ENCODE measurements at regions not wholly inside any gene's neighbourhood (a gene's known extent, or its start where the extent isn't known, plus 50 kb on each side); places are given as distances from the start of the nearest gene placed in this dataset.

GRCh38 chr2:64848945-64849344 is 140.3 kb upstream of the SLC1A4 start:
- TF ChIP-seq CTCF (IDR thresholded peaks at IDR 0.05; ENCODE audit: low read depth, low read length) (no peak), POLR2A (IDR thresholded peaks at IDR 0.05; ENCODE audit: extremely low read depth, insufficient read length) (no peak), MYC (IDR thresholded peaks at IDR 0.05; ENCODE audit: low read depth, low read length) (no peak)

All from NB4 (cell line).